Sigmoid colon (tissue), 4 donors: ENCODE measurements at regions not wholly inside any gene's neighbourhood (a gene's known extent, or its start where the extent isn't known, plus 50 kb on each side); places are given as distances from the start of the nearest gene placed in this dataset.

ENCODE experiments used
- EP300 ChIP-seq, 4 donors: sonication (generic); formaldehyde crosslinking; IDR thresholded peaks; one replicate each; pipeline ENCODE4 v1.6.1; 2017; ENCODE audit warnings: antibody characterized with exemption in 4 of 4
- POLR2A ChIP-seq, 2 donors: fragments of 450-650 bp; IDR thresholded peaks; one replicate each; pipeline ENCODE4 v1.6.1; 2016; ENCODE audit warnings: antibody characterized with exemption in 2 of 2, mild to moderate bottlenecking in 2 of 2, moderate library complexity in 2 of 2
- POLR2AphosphoS5 ChIP-seq, 4 donors: sonication (generic); formaldehyde crosslinking; IDR thresholded peaks; one replicate each; pipeline ENCODE4 v1.6.1; 2017; ENCODE audit warnings: antibody characterized with exemption in 4 of 4
- TF ChIP-seq, protein P1 (sequence below), 4 experiments: fragments of 450-650 bp in 3 of 4; fragments of 200-600 bp in 1 of 4; IDR thresholded peaks; one replicate each; pipeline ENCODE4 v1.5.1; 2016 to 2019; ENCODE audit warnings: antibody characterized with exemption in 4 of 4, mild to moderate bottlenecking in 3 of 4, moderate library complexity in 2 of 4

DNA sequence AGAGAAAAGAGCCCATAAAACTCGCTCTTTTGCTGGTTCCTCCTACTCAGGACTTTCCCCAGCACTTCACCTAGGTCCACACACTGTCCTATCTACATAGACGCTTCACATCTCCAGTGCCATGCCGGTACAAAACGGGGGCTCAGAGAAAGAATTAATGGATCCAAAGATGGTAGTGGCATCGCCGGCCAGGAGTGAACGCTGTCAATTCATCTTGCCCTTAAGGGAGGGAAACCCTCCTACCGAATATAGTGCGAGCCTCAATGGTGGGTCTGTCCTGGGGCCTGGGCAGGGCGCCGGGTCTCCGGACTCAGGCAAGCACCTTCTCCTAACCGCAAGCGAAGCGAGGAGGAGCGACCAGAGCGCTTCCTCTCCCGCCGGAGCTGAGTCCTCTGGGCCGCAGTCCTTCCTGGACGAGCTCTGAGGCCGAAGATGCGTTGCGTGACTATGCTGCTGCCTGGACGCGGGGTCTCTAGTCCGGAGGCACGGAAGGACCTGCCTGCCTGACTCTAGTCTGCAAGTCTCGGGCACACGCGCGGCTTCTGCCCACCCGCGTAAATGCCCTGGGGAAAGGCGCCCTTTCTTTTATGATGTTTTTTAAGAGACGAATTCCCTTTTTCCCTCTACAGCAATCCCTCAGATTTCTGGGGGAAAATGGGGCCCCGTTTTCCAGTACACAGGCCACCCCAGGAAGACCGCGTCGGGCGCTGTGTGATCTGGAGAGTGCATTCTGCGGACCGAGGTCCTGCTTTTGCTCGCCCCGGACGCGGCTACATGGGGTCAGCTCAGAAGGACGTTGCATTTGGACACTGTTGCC is 100.1 kb upstream of the PRDM1 start:
- TF ChIP-seq EP300 (IDR thresholded peaks at IDR 0.05): no peak
- TF ChIP-seq POLR2A (IDR thresholded peaks at IDR 0.05): no peak
- TF ChIP-seq, protein P1, sequence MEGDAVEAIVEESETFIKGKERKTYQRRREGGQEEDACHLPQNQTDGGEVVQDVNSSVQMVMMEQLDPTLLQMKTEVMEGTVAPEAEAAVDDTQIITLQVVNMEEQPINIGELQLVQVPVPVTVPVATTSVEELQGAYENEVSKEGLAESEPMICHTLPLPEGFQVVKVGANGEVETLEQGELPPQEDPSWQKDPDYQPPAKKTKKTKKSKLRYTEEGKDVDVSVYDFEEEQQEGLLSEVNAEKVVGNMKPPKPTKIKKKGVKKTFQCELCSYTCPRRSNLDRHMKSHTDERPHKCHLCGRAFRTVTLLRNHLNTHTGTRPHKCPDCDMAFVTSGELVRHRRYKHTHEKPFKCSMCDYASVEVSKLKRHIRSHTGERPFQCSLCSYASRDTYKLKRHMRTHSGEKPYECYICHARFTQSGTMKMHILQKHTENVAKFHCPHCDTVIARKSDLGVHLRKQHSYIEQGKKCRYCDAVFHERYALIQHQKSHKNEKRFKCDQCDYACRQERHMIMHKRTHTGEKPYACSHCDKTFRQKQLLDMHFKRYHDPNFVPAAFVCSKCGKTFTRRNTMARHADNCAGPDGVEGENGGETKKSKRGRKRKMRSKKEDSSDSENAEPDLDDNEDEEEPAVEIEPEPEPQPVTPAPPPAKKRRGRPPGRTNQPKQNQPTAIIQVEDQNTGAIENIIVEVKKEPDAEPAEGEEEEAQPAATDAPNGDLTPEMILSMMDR (IDR thresholded peaks at IDR 0.05): no peak
- TF ChIP-seq POLR2AphosphoS5 (IDR thresholded peaks at IDR 0.05): no peak
